WTC11 (cell line): ENCODE measurements at regions not wholly inside any gene's neighbourhood (a gene's known extent, or its start where the extent isn't known, plus 50 kb on each side); places are given as distances from the start of the nearest gene placed in this dataset.

Source experiments
- CBFB ChIP-seq: sonication (generic); formaldehyde crosslinking; IDR thresholded peaks from 2 replicates; pipeline ENCODE4 v1.8.1; 2022; ENCODE audit warnings: mild to moderate bottlenecking, low read depth, missing genetic modification reagents
- FOXJ3 ChIP-seq: sonication (generic); formaldehyde crosslinking; IDR thresholded peaks from 2 replicates; pipeline ENCODE4 v1.9.0; 2021; ENCODE audit warnings: missing genetic modification reagents, mild to moderate bottlenecking, borderline replicate concordance
- SP1 ChIP-seq: sonication (generic); formaldehyde crosslinking; conservative IDR thresholded peaks from 2 replicates; pipeline ENCODE4 v1.8.1; 2022; ENCODE audit warnings: missing genetic modification reagents
- TF ChIP-seq, protein P1 (sequence below): fragments of 200-600 bp; IDR thresholded peaks from 2 replicates; pipeline ENCODE4 v1.8.0; 2022; ENCODE audit warnings: antibody characterized with exemption
- TF ChIP-seq, protein P2 (sequence below): sonication (generic); formaldehyde crosslinking; IDR thresholded peaks from 2 replicates; pipeline ENCODE4 v1.8.1; 2022; ENCODE audit warnings: low read depth, missing genetic modification reagents, borderline replicate concordance
- TF ChIP-seq, protein P3 (sequence below): sonication (generic); formaldehyde crosslinking; IDR thresholded peaks from 2 replicates; pipeline ENCODE4 v1.8.0; 2022; ENCODE audit warnings: mild to moderate bottlenecking, missing genetic modification reagents
- TF ChIP-seq, protein P4 (sequence below): sonication (generic); formaldehyde crosslinking; IDR thresholded peaks from 2 replicates; pipeline ENCODE4 v1.8.1; 2022; ENCODE audit warnings: mild to moderate bottlenecking, moderate library complexity, missing genetic modification reagents
- TF ChIP-seq, protein P5 (sequence below): sonication (generic); formaldehyde crosslinking; IDR thresholded peaks from 2 replicates; pipeline ENCODE4 v1.8.1; 2023; ENCODE audit warnings: mild to moderate bottlenecking, missing genetic modification reagents, moderate library complexity

DNA sequence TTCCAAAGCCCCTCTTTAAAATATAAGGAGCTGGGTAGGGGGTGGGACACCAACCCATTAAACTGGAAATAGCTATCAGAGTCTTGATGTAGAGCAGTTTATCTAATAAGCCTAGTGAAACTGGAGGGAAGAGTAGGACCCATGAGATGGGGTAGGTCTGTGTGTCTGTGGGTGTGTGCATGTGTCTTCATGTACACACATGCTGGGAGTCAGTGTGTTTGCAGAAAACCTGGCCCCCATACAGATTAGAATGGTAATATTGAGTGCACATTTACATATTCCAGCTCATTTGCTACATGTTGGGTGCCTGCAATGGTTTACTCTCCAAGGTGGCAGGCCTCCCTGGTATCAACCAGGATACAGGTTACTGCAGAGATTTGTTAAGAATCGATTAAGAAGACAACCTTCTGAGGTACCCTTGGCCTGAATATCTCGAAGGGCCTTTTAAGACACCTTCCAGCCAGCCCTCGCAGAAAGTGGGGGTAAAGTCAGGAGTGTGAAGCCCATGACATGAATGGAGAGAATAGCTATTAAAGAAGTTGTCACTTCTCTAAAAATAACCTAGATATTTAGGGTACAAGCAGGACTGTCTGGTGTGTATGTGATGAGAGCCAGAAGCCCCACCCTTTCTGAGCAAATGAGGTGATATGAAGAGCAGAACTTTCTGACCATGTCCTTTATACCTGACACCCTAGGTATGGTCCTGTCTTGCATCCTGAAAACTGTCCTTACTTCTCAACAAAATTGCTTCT, 75.7 kb upstream of the TEX13D start:
- TF ChIP-seq, protein P1, sequence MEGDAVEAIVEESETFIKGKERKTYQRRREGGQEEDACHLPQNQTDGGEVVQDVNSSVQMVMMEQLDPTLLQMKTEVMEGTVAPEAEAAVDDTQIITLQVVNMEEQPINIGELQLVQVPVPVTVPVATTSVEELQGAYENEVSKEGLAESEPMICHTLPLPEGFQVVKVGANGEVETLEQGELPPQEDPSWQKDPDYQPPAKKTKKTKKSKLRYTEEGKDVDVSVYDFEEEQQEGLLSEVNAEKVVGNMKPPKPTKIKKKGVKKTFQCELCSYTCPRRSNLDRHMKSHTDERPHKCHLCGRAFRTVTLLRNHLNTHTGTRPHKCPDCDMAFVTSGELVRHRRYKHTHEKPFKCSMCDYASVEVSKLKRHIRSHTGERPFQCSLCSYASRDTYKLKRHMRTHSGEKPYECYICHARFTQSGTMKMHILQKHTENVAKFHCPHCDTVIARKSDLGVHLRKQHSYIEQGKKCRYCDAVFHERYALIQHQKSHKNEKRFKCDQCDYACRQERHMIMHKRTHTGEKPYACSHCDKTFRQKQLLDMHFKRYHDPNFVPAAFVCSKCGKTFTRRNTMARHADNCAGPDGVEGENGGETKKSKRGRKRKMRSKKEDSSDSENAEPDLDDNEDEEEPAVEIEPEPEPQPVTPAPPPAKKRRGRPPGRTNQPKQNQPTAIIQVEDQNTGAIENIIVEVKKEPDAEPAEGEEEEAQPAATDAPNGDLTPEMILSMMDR = no peak
- TF ChIP-seq CBFB (CRISPR knock-in tag) (no peak), FOXJ3 (CRISPR knock-in tag) (no peak), SP1 (CRISPR knock-in tag) (no peak)
- TF ChIP-seq, protein P2, sequence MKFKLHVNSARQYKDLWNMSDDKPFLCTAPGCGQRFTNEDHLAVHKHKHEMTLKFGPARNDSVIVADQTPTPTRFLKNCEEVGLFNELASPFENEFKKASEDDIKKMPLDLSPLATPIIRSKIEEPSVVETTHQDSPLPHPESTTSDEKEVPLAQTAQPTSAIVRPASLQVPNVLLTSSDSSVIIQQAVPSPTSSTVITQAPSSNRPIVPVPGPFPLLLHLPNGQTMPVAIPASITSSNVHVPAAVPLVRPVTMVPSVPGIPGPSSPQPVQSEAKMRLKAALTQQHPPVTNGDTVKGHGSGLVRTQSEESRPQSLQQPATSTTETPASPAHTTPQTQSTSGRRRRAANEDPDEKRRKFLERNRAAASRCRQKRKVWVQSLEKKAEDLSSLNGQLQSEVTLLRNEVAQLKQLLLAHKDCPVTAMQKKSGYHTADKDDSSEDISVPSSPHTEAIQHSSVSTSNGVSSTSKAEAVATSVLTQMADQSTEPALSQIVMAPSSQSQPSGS (CRISPR knock-in tag) = no peak
- TF ChIP-seq, protein P3, sequence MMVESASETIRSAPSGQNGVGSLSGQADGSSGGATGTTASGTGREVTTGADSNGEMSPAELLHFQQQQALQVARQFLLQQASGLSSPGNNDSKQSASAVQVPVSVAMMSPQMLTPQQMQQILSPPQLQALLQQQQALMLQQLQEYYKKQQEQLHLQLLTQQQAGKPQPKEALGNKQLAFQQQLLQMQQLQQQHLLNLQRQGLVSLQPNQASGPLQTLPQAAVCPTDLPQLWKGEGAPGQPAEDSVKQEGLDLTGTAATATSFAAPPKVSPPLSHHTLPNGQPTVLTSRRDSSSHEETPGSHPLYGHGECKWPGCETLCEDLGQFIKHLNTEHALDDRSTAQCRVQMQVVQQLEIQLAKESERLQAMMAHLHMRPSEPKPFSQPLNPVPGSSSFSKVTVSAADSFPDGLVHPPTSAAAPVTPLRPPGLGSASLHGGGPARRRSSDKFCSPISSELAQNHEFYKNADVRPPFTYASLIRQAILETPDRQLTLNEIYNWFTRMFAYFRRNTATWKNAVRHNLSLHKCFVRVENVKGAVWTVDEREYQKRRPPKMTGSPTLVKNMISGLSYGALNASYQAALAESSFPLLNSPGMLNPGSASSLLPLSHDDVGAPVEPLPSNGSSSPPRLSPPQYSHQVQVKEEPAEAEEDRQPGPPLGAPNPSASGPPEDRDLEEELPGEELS = no peak
- TF ChIP-seq, protein P4, sequence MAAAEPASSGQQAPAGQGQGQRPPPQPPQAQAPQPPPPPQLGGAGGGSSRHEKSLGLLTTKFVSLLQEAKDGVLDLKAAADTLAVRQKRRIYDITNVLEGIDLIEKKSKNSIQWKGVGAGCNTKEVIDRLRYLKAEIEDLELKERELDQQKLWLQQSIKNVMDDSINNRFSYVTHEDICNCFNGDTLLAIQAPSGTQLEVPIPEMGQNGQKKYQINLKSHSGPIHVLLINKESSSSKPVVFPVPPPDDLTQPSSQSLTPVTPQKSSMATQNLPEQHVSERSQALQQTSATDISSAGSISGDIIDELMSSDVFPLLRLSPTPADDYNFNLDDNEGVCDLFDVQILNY (CRISPR knock-in tag) = no peak
- TF ChIP-seq, protein P5, sequence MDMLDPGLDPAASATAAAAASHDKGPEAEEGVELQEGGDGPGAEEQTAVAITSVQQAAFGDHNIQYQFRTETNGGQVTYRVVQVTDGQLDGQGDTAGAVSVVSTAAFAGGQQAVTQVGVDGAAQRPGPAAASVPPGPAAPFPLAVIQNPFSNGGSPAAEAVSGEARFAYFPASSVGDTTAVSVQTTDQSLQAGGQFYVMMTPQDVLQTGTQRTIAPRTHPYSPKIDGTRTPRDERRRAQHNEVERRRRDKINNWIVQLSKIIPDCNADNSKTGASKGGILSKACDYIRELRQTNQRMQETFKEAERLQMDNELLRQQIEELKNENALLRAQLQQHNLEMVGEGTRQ (CRISPR knock-in tag) = no peak
